Ovary (tissue), 7 donors: ENCODE measurements at regions not wholly inside any gene's neighbourhood (a gene's known extent, or its start where the extent isn't known, plus 50 kb on each side); places are given as distances from the start of the nearest gene placed in this dataset.

ENCODE experiments used
- DNase-seq, 5 donors: peaks; one replicate each; pipeline ENCODE4 v3.0.0-alpha.2; 2019 to 2020
- H3K27ac ChIP-seq, 2 donors: fragments of 200-600 bp; one replicate each; pipeline versions ENCODE4 v1.5.1 to v1.8.0; 2019 to 2022
- H3K27me3 ChIP-seq: fragments of 200-600 bp; one replicate; pipeline ENCODE4 v1.8.0; 2022
- H3K36me3 ChIP-seq: fragments of 200-600 bp; sonication (generic); one replicate; pipeline ENCODE4 v1.5.1; 2019
- H3K4me1 ChIP-seq: one replicate; pipeline ENCODE4 v1.8.1; 2013; ENCODE audit warnings: mild to moderate bottlenecking, moderate library complexity; ENCODE audit not compliant: insufficient read depth
- H3K4me3 ChIP-seq: fragments of 200-600 bp; sonication (generic); one replicate; pipeline ENCODE4 v1.5.1; 2017
- H3K9me3 ChIP-seq, 2 donors: fragments of 200-600 bp in 1 of 2; sonication (generic) in 1 of 2; one replicate each; pipeline versions ENCODE4 v1.5.1 to v1.8.1; 2013 to 2019; ENCODE audit warnings: mild to moderate bottlenecking in 1 of 2, moderate library complexity in 1 of 2
- CTCF ChIP-seq, 3 donors: fragments of 450-650 bp in 2 of 3; fragments of 200-600 bp in 1 of 3; IDR thresholded peaks; one replicate each; pipeline versions ENCODE4 v1.5.1 to v1.8.0; 2016 to 2022; ENCODE audit warnings: antibody characterized with exemption in 3 of 3, mild to moderate bottlenecking in 1 of 3
- EP300 ChIP-seq: sonication (generic); formaldehyde crosslinking; IDR thresholded peaks from one replicate; pipeline ENCODE4 v1.6.1; 2017; ENCODE audit warnings: antibody characterized with exemption
- POLR2A ChIP-seq: fragments of 450-650 bp; IDR thresholded peaks from one replicate; pipeline ENCODE4 v1.6.1; 2017; ENCODE audit warnings: antibody characterized with exemption, mild to moderate bottlenecking, moderate library complexity
- WGBS, 3 donors: extraction: QIAGEN DNeasy Blood & Tissue Kit in 1 of 3; methylation state at CpG; one replicate each; pipeline versions ENCODE4 v1.1.5 to v1.1.7; 2013 to 2017; 5-methylcytosine and 5-hydroxymethylcytosine counted together
- intact Hi-C, 4 donors: fragments of 100-400 bp; cut with DNase I; formaldehyde crosslinking; loops; one replicate each; pipeline versions ENCODE4 v1.11.0 to v1.15.1; 2022 to 2023
- donor health status: DM: no; HTN: no; CAD: no; lungs with moderate emphysema.
- donor health status: DM: no; HTN: no; CAD: no.
- donor health status: Bipolar disorder and iron deficiency.
- donor health status: DM: no; HTN: no; CAD: no.
- donor health status: DM: yes; HTN: yes; CAD: no.

- no peak for DNase-seq
- intact Hi-C loops: no loop called here
- no peak overlapping the region for H3K27ac ChIP-seq
- H3K4me1 ChIP-seq: no peaks in the 10 kb centered on the region
- no peak overlapping the region for H3K4me3 ChIP-seq
- TF ChIP-seq CTCF (IDR thresholded peaks at IDR 0.05) (no peak), EP300 (no peak), POLR2A (no peak)
- no peaks in the 10 kb centered on the region for H3K9me3 ChIP-seq
- H3K27me3 ChIP-seq: no peaks in the 10 kb centered on the region
- H3K36me3 ChIP-seq: no peaks in the 10 kb centered on the region
- WGBS, 3 donors: 82 to 90% (median 84%) methylated on average over 3 of the region's 3 CpGs
Measured at GRCh38 chr2:111709321-111709720, 174.7 kb downstream of the ANAPC1 start.

GRCh38 chr2:111710085-111710484 lies 173.9 kb downstream of the ANAPC1 start:
- intact Hi-C loops: no loop called here
- WGBS, 3 donors: 18 to 40% (median 27%) methylated on average over 6 of the region's 6 CpGs
- H3K36me3 ChIP-seq: no peaks in the 10 kb centered on the region
- DNase-seq: no peak
- no peaks in the 10 kb centered on the region for H3K4me1 ChIP-seq
- no peaks in the 10 kb centered on the region for H3K9me3 ChIP-seq
- H3K27me3 ChIP-seq: no peaks in the 10 kb centered on the region
- no peak overlapping the region for H3K4me3 ChIP-seq
- TF ChIP-seq CTCF (IDR thresholded peaks at IDR 0.05): no peak
- no peak for TF ChIP-seq POLR2A
- no peak for TF ChIP-seq EP300
- no peak overlapping the region for H3K27ac ChIP-seq

GRCh38 chr2:111710613-111711012 lies 173.4 kb downstream of the ANAPC1 start:
- TF ChIP-seq CTCF (IDR thresholded peaks at IDR 0.05) (no peak), POLR2A (no peak), EP300 (no peak)
- DNase-seq: no peak
- intact Hi-C loops: no loop called here
- Histone ChIP-seq H3K4me1 (no peaks in the 10 kb centered on the region), H3K36me3 (no peaks in the 10 kb centered on the region), H3K4me3 (no peak overlapping the region), H3K27me3 (no peaks in the 10 kb centered on the region), H3K9me3 (no peaks in the 10 kb centered on the region), H3K27ac (no peak overlapping the region)
- 80 to 93% (median 91%) methylated on average over 4 of the region's 4 CpGs for WGBS, 3 donors

- WGBS, 3 donors: 85 to 94% (median 90%) methylated on average over 4 of the region's 4 CpGs
- no peaks in the 10 kb centered on the region for H3K36me3 ChIP-seq
- H3K4me3 ChIP-seq: no peak overlapping the region
- H3K27ac ChIP-seq: no peak overlapping the region
- intact Hi-C loops: no loop called here
- no peaks in the 10 kb centered on the region for H3K27me3 ChIP-seq
- no peaks in the 10 kb centered on the region for H3K9me3 ChIP-seq
- TF ChIP-seq EP300 (no peak), POLR2A (no peak), CTCF (IDR thresholded peaks at IDR 0.05) (no peak)
- no peak for DNase-seq
- H3K4me1 ChIP-seq: no peaks in the 10 kb centered on the region
Measured at GRCh38 chr2:111711270-111711669, 172.7 kb downstream of the ANAPC1 start.

- Histone ChIP-seq H3K27ac (no peak overlapping the region), H3K4me3 (no peak overlapping the region), H3K9me3 (no peaks in the 10 kb centered on the region), H3K36me3 (no peaks in the 10 kb centered on the region), H3K27me3 (no peaks in the 10 kb centered on the region), H3K4me1 (no peaks in the 10 kb centered on the region)
- 91% methylated on average over 7 of the region's 7 CpGs for WGBS, 3 donors
- DNase-seq: no peak
- TF ChIP-seq CTCF (IDR thresholded peaks at IDR 0.05) (no peak), POLR2A (no peak), EP300 (no peak)
- intact Hi-C loops: no loop called here
Measured at GRCh38 chr2:111712361-111712760, 171.6 kb downstream of the ANAPC1 start.
